Gastrocnemius medialis (tissue), 4 donors: ENCODE measurements at regions not wholly inside any gene's neighbourhood (a gene's known extent, or its start where the extent isn't known, plus 50 kb on each side); places are given as distances from the start of the nearest gene placed in this dataset.

Experiments used
- POLR2A ChIP-seq, 2 donors: fragments of 450-650 bp; IDR thresholded peaks; one replicate each; pipeline ENCODE4 v1.6.1; 2017; ENCODE audit warnings: antibody characterized with exemption in 2 of 2, mild to moderate bottlenecking in 2 of 2, moderate library complexity in 2 of 2
- TF ChIP-seq, protein P1 (sequence below), 5 experiments: fragments of 450-650 bp in 3 of 5; fragments of 200-600 bp in 2 of 5; sonication (generic) in 2 of 5; IDR thresholded peaks in 4 of 5; conservative IDR thresholded peaks in 1 of 5; 1 replicate in 4 of 5; 2 replicates in 1 of 5; pipeline ENCODE4 v1.5.1; 2016 to 2019; ENCODE audit warnings: antibody characterized with exemption in 5 of 5, mild to moderate bottlenecking in 3 of 5, moderate library complexity in 3 of 5

- TF ChIP-seq, protein P1, sequence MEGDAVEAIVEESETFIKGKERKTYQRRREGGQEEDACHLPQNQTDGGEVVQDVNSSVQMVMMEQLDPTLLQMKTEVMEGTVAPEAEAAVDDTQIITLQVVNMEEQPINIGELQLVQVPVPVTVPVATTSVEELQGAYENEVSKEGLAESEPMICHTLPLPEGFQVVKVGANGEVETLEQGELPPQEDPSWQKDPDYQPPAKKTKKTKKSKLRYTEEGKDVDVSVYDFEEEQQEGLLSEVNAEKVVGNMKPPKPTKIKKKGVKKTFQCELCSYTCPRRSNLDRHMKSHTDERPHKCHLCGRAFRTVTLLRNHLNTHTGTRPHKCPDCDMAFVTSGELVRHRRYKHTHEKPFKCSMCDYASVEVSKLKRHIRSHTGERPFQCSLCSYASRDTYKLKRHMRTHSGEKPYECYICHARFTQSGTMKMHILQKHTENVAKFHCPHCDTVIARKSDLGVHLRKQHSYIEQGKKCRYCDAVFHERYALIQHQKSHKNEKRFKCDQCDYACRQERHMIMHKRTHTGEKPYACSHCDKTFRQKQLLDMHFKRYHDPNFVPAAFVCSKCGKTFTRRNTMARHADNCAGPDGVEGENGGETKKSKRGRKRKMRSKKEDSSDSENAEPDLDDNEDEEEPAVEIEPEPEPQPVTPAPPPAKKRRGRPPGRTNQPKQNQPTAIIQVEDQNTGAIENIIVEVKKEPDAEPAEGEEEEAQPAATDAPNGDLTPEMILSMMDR (IDR thresholded peaks at IDR 0.05 in 4 of 5, conservative IDR thresholded peaks at IDR 0.05 in 1 of 5) = no peak
- TF ChIP-seq POLR2A (IDR thresholded peaks at IDR 0.05) = no peak
Measured at GRCh38 chr11:129723146-129723760, 92.4 kb upstream of the TMEM45B start.
